ENCODE measurements at regions not wholly inside any gene's neighbourhood (a gene's known extent, or its start where the extent isn't known, plus 50 kb on each side); places are given as distances from the start of the nearest gene placed in this dataset.

DNA sequence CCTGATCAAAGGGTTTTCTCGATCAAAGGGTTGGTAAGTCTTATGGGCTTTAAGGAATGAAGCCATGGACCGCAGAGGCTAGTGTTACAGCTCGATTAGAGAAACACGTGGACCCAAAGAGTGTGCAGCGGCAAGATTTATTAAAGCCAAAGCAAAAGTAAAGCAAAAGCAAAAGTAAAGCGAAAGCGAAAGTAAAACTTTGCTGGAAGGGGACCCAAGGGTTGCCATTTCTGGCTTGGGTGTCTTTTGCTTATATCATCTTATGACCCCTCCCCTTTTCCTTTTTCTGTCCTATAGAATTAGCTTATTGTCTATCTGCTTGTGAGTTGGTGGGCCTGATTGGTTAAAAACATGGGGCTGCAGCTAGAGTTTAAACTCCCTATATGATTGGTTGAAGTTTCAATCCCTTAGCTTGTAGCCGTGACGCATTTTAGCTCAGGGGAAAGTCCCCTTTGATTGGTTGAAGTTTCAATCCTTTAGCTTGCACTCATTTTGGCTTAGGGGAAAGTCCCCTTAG lies 957.0 kb downstream of the AMY1C start:
- peak; percentile 26 for DNase-seq (ENCODE audit: low spot score)

DNA sequence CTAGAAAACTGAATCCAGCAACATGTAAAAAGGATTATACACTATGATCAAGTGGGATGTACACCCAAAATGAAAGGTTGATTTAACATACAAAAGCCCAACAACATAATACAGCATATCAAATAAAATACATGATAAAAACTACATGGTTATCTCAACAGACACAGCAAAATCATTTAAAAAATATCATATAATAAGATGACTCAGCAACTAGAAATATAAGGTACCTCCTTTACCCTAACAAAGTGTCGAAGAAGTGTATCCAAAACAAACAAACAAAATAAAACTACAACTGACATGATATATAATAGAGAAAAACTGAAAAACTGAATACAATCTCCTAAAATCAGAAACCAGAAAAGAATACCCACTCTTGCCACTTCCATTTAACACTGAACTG lies 969.1 kb downstream of the AMY1C start:
- DNase-seq (ENCODE audit: low spot score): no peak

- no peak for DNase-seq (ENCODE audit: low spot score)
Observed at GRCh38 chr1:104720741-104721140, 971.0 kb downstream of the AMY1C start.

DNA sequence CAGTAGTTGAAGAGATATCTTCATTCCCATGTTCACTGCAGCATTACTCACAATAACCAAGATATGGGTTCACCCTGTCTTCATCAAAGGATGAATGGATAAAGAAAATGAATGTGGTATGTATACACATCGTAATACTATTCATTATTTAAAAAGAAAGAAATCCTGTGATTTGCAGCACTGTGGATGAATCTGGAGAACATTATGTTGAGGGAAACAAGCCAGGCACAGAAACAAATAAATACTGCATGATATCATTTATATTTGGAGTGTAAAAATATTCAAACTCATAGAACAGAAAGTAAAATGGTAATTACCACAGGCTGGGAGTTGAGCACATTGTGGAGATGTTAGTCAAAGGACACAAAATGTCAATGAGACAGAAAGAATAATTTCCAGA lies 977.2 kb downstream of the AMY1C start:
- no peak for DNase-seq (ENCODE audit: low spot score)

- no peak for DNase-seq (ENCODE audit: low spot score)
Observed at GRCh38 chr1:104733866-104734265, 984.2 kb downstream of the AMY1C start.

DNA sequence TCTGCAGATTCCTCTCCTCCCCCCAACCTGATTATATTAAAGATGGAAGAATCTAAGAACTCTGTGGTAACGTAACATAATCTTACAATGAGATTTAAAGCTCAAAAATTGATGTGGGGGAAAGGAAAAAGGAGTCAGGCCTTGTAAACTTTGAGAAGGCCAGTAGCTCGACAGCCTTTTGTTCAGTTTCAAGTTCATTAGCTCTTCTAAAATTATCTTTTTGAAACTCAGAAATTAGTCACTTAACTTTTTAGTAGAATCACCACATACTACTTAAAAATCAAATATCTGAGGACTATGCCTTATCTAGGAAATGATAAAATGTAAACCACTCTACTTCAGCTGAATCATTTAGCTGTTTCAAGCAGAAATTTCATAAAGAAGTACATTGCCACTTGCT lies 996.2 kb downstream of the AMY1C start:
- DNase-seq (ENCODE audit: low spot score): no peak

DNA sequence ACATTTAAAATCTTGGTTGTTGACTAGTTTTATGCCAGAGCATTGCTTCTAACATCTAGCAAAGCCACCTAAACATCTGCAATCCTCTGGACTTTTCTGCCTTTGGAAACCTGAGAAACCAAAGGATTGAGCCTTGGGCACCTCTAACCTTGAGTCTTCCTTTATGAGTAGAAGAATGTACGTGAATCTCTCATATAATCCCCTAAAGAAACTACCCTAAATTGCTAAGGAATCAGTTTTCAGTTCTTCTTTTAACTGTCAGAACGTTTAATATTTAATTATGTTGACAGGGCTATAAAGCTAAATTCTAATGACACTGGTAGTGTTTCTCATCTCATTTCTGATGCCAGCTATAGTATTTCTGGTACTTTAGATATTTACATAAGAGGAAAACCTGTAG lies 997.3 kb downstream of the AMY1C start:
- DNase-seq (ENCODE audit: low spot score): no peak

- DNase-seq (ENCODE audit: low spot score): no peak
Observed at GRCh38 chr1:104760017-104760416, 1010.3 kb downstream of the AMY1C start.

GRCh38 chr1:104761961-104762570 lies 1012.4 kb downstream of the AMY1C start:
- no peak for DNase-seq (ENCODE audit: low spot score)

GRCh38 chr1:104765085-104765484 lies 1015.4 kb downstream of the AMY1C start:
- DNase-seq (ENCODE audit: low spot score): no peak

DNA sequence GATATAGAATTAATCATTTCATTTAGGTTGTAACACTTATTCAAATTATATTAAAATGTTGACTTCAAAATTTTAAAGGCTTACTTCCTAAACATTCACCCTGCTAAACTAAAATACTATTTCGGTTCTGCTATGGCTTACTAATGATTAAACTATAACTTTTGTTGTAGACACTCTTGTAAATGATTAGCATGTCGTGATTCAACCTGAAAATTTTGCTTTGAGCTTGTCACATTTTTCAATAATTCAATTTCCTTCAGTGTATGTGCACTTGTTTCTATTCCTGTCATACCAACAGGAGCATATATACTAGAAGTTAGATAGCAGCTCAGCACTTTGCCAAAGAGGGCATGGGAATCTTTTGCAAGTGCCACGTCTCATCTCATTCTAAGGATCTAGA lies 1018.8 kb downstream of the AMY1C start:
- DNase-seq (ENCODE audit: low spot score): no peak

DNA sequence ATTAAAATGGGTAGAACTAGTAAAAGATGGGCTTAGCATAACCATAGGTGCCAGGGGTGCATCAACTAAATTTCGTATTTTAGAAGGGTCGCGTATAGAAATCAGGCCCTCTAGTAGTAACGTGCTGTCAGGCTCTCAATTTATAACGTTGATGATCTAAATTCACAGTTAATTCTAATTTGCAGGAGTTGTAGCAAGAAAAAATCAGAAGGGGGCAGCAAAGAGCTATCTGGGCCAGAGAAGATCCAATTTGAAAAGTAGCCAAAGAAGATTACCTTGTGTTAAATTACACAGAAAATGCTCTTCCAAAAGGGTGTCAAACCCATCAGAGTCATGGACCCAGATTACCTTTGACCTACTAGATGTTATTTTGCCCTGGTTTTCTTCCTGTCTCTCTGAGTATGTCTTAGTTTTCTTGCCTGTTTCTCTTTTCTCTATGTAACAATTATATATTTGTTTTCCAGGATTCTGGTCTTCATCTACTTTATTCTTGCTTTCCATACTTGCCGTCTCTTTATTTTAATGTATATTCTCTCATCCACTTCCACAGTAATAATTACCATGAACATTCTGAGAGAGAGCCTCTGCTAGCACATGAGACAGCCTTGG lies 1030.9 kb downstream of the AMY1C start:
- peak; percentile 47 for DNase-seq (ENCODE audit: low spot score)

GRCh38 chr1:104785575-104786187 lies 1036.0 kb downstream of the AMY1C start:
- DNase-seq (ENCODE audit: low spot score): no peak

- no peak for DNase-seq (ENCODE audit: low spot score)
Observed at GRCh38 chr1:104787866-104788510, 1038.3 kb downstream of the AMY1C start.

GRCh38 chr1:104791030-104791429 lies 1041.3 kb downstream of the AMY1C start:
- no peak for DNase-seq (ENCODE audit: low spot score)

DNA sequence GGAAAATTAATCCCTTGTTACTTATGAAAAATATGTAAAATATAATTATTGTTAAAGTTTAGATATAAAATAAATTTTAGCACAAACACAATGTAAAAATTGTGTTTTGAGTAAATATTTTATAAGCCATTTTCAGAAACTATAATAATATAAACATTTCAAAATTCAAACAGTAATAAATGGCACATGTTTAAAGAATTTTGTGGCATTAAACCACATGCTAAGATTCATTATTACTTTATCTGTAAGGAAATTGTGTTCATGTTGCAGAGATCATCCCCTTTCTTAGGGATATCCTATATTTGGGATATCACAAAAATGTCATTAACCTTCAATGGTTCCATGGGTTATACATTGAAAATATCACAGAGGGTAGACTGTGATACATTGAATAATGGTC lies 1044.3 kb downstream of the AMY1C start:
- no peak for DNase-seq (ENCODE audit: low spot score)

- no peak for DNase-seq (ENCODE audit: low spot score)
Observed at GRCh38 chr1:104795931-104796330, 1046.2 kb downstream of the AMY1C start.

DNA sequence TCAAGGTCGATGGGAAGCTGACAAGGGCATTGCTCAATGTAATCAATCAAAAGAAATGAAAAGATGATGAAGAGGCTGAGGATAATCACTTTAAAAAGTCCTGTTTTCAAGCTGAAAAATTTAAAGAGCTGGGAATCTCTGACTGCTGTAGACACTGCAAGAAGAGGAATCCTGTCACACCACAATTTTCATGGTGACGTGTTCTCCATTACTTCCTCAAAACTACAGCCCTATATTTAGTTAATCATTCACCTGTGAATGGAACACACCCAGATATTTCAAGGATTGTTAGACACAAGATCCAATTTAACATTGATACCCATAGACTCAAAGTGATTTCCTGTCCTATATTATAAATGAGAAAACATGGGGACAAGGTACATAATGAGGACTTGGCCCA lies 1048.3 kb downstream of the AMY1C start:
- no peak for DNase-seq (ENCODE audit: low spot score)

DNA sequence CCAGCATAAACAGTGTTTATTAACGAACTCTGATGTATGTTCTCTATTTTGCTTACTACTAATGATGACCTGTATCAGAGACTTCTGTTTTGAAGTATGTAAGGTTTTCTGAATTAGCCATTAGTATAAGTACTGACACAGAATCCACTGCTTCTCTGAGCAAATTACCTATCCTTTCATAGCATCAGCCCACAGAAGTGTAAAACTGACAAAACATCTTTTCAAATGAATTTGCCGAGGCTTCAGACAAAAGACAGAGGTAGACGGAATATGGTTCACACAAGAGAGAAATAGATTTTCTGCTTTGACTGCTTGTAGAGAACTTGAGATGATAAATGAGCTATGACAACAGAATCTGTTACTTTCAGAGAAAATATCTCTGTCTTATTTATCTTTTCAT lies 1051.6 kb downstream of the AMY1C start:
- DNase-seq (ENCODE audit: low spot score): no peak

GRCh38 chr1:104804147-104804546 lies 1054.4 kb downstream of the AMY1C start:
- DNase-seq (ENCODE audit: low spot score): no peak

DNA sequence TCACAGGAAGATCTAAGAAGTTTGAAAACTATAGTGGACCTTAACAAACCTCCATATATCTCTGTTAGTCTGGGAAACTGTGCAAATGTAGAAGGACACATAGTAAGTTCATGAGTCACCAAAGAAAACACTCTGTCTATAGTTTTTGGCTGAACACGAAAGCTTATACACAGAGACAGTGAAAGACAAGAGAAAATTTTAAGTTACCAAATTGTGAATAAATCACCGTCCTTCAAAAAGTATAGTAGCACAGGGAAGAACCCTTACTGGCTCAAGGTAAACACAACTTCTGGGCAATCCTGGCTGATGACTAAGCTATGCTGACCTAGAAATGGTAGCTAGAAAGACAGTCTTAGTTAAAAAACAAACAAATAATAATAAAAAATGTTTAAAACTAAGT lies 1057.9 kb downstream of the AMY1C start:
- DNase-seq (ENCODE audit: low spot score): no peak

- no peak for DNase-seq (ENCODE audit: low spot score)
Observed at GRCh38 chr1:104825401-104825800, 1075.7 kb downstream of the AMY1C start.

GRCh38 chr1:104830534-104830933 lies 1080.8 kb downstream of the AMY1C start:
- no peak for DNase-seq (ENCODE audit: low spot score)

Data from GM03348 (cell line).